ENCODE measurements at regions not wholly inside any gene's neighbourhood (a gene's known extent, or its start where the extent isn't known, plus 50 kb on each side); places are given as distances from the start of the nearest gene placed in this dataset.

DNA sequence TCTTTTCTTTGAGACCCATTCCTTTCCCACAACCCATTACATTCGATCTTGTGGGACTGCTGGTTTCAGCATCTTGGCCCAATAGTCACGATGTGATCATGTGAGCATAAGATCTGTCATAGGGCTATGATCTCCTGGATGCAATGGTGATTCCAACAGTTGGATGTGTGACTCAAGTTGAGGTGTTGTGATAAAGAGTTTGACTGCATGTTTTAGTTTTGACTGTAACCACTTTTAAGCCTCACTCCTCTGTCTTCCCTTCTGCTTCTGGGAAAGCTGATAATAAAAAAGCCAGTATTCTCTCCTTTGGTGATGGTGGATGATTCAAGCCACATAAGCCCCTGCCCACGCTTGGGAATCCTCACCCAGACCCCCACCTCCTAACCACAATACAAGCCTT is 117.0 kb upstream of the ASCC3 start:
- no peak for TF ChIP-seq ZFP3 (CRISPR knock-in tag; IDR thresholded peaks at IDR 0.05)
- no peak for TF ChIP-seq POU6F1 (CRISPR knock-in tag; IDR thresholded peaks at IDR 0.05; ENCODE audit: borderline replicate concordance, low read depth)
- TF ChIP-seq PPARA (CRISPR knock-in tag; IDR thresholded peaks at IDR 0.05; ENCODE audit: borderline replicate concordance): no peak
- no peak for TF ChIP-seq ZFP30 (CRISPR knock-in tag; IDR thresholded peaks at IDR 0.05)
- no peak for TF ChIP-seq GLIS3 (CRISPR knock-in tag; IDR thresholded peaks at IDR 0.05)
